SK-N-SH (cell line): ENCODE measurements at regions not wholly inside any gene's neighbourhood (a gene's known extent, or its start where the extent isn't known, plus 50 kb on each side); places are given as distances from the start of the nearest gene placed in this dataset.

Experiments
- CTCF ChIA-PET: fragments of 300-600, 350-600 bp; formaldehyde crosslinking; extraction: SDS; loops from one replicate; lab custom pipeline; 2021; lab: Yijun Ruan, JAX
- POLR2A ChIA-PET: fragments of 350-600 bp; sonication (Branson Sonifier 250); formaldehyde crosslinking; extraction: SDS; loops from one replicate; lab custom pipeline; 2020; ENCODE audit warnings: antibody characterized with exemption, inconsistent platforms; lab: Yijun Ruan, JAX
- DNase-seq: peaks from one replicate; pipeline ENCODE4 v3.0.0; 2012
- H2AFZ ChIP-seq: fragments of 200-600 bp; sonication (generic); 2 replicates; pipeline ENCODE4 v1.8.1; 2016; ENCODE audit warnings: antibody characterized with exemption, mild to moderate bottlenecking, low read depth
- H3F3A ChIP-seq: fragments of 200-600 bp; sonication (generic); replicated peaks from 2 replicates; pipeline ENCODE3; 2016; ENCODE audit warnings: antibody characterized with exemption, mild to moderate bottlenecking; ENCODE audit not compliant: insufficient read depth
- H3K27ac ChIP-seq, 2 experiments: fragments of 200-500 bp in 1 of 2; fragments of 200-600 bp in 1 of 2; sonication (Bioruptor generic) in 1 of 2; sonication (generic), shearing (Covaris generic) in 1 of 2; 2 replicates each; pipeline versions ENCODE4 v1.5.1 to v1.6.1; 2014 to 2016; ENCODE audit warnings: low read depth in 2 of 2, inconsistent platforms in 1 of 2, low read length in 1 of 2, mild to moderate bottlenecking in 1 of 2, mixed read lengths in 1 of 2
- H3K27me3 ChIP-seq: fragments of 200-600 bp; sonication (generic), shearing (Covaris generic); 2 replicates; pipeline ENCODE4 v1.6.1; 2016; ENCODE audit warnings: mixed run types; ENCODE audit not compliant: insufficient read depth
- H3K36me3 ChIP-seq, 2 experiments: fragments of 200-500 bp in 1 of 2; fragments of 200-600 bp in 1 of 2; sonication (Bioruptor generic) in 1 of 2; sonication (generic) in 1 of 2; replicated peaks in 1 of 2; 2 replicates each; pipeline versions ENCODE3 to v1.5.1; 2014 to 2016; ENCODE audit warnings: low read length in 1 of 2, mild to moderate bottlenecking in 1 of 2; ENCODE audit not compliant: insufficient read depth in 2 of 2, control insufficient read depth in 1 of 2
- H3K4me1 ChIP-seq, 2 experiments: fragments of 200-500 bp in 1 of 2; fragments of 200-600 bp in 1 of 2; sonication (Bioruptor generic) in 1 of 2; sonication (generic), shearing (Covaris generic) in 1 of 2; 2 replicates each; pipeline versions ENCODE4 v1.5.1 to v1.6.1; 2014 to 2016; ENCODE audit warnings: low read depth in 1 of 2, low read length in 1 of 2, mixed run types in 1 of 2; ENCODE audit not compliant: insufficient read depth in 2 of 2, control insufficient read depth in 1 of 2
- H3K4me2 ChIP-seq: fragments of 200-600 bp; sonication (generic), shearing (Covaris generic); 2 replicates; pipeline ENCODE4 v1.6.1; 2017; ENCODE audit warnings: mixed run types
- H3K4me3 ChIP-seq, 2 experiments: fragments of 200-500 bp in 1 of 2; fragments of 200-600 bp in 1 of 2; sonication (Bioruptor generic) in 1 of 2; sonication (generic), shearing (Covaris generic) in 1 of 2; 2 replicates each; pipeline versions ENCODE4 v1.5.1 to v1.8.1; 2014 to 2016; ENCODE audit warnings: low read depth in 2 of 2, inconsistent platforms in 1 of 2, low read length in 1 of 2, mild to moderate bottlenecking in 1 of 2, mixed read lengths in 1 of 2, moderate library complexity in 1 of 2
- H3K79me2 ChIP-seq: fragments of 200-600 bp; sonication (generic); 2 replicates; pipeline ENCODE4 v1.8.1; 2017; ENCODE audit warnings: mild to moderate bottlenecking; ENCODE audit not compliant: insufficient read depth
- H3K9ac ChIP-seq: fragments of 200-600 bp; sonication (generic); 2 replicates; pipeline ENCODE4 v1.6.1; 2017; ENCODE audit warnings: mixed run types
- H3K9me2 ChIP-seq: fragments of 200-600 bp; sonication (generic); 2 replicates; pipeline ENCODE4 v1.6.1; 2017; ENCODE audit warnings: mixed run types
- H3K9me3 ChIP-seq: fragments of 200-600 bp; sonication (generic); 2 replicates; pipeline ENCODE4 v1.6.1; 2017; ENCODE audit warnings: mixed run types, mild to moderate bottlenecking, moderate library complexity
- H4K20me1 ChIP-seq: fragments of 200-600 bp; sonication (generic); 2 replicates; pipeline ENCODE4 v1.6.1; 2017; ENCODE audit warnings: mild to moderate bottlenecking, mixed run types; ENCODE audit not compliant: insufficient read depth
- CHD2 ChIP-seq: fragments of 150-350 bp; IDR thresholded peaks from 2 replicates; pipeline ENCODE4 v1.6.1; 2018; ENCODE audit warnings: low read length; ENCODE audit not compliant: partially characterized antibody
- ELF1 ChIP-seq: IDR thresholded peaks from 2 replicates; pipeline ENCODE4 v1.4.0; 2012
- EZH2phosphoT487 ChIP-seq: fragments of 200-600 bp; sonication (generic); IDR thresholded peaks from 2 replicates; pipeline ENCODE4 v1.6.1; 2017; ENCODE audit warnings: low read depth, mixed run types, mild to moderate bottlenecking, antibody characterized with exemption, moderate library complexity, borderline replicate concordance
- FOSL2 ChIP-seq: IDR thresholded peaks from 2 replicates; pipeline ENCODE4 v1.4.0; 2012; ENCODE audit warnings: low read depth, mild to moderate bottlenecking, moderate library complexity, borderline replicate concordance
- FOXJ3 ChIP-seq: sonication (generic); formaldehyde crosslinking; IDR thresholded peaks from 2 replicates; pipeline ENCODE4 v1.5.1; 2020; ENCODE audit warnings: mild to moderate bottlenecking, missing genetic modification reagents
- FOXM1 ChIP-seq: IDR thresholded peaks from 2 replicates; pipeline ENCODE4 v1.4.0; 2012; ENCODE audit warnings: low read depth, mild to moderate bottlenecking
- GABPA ChIP-seq: IDR thresholded peaks from 2 replicates; pipeline ENCODE4 v1.4.0; 2012; ENCODE audit warnings: low read depth, mild to moderate bottlenecking
- JUND ChIP-seq: IDR thresholded peaks from 2 replicates; pipeline ENCODE4 v1.4.0; 2012
- MAX ChIP-seq: IDR thresholded peaks from 2 replicates; pipeline ENCODE4 v1.4.0; 2012; ENCODE audit warnings: low read depth
- PBX3 ChIP-seq: IDR thresholded peaks from 2 replicates; pipeline ENCODE4; 2012
- RAD21 ChIP-seq: IDR thresholded peaks from 2 replicates; pipeline ENCODE4 v1.6.1; 2012; ENCODE audit warnings: mild to moderate bottlenecking, low read length
- RCOR1 ChIP-seq: fragments of 150-350 bp; IDR thresholded peaks from 2 replicates; pipeline ENCODE4 v1.6.1; 2017; ENCODE audit warnings: antibody characterized with exemption, low read length
- RXRA ChIP-seq: IDR thresholded peaks from 2 replicates; pipeline ENCODE4 v1.4.0; 2012; ENCODE audit warnings: low read depth, mild to moderate bottlenecking, borderline replicate concordance
- USF2 ChIP-seq: fragments of 150-350 bp; IDR thresholded peaks from 2 replicates; pipeline ENCODE4 v1.6.1; 2017; ENCODE audit warnings: antibody characterized with exemption, low read length, low read depth, borderline replicate concordance
- WGBS: methylation state at CpG from one replicate; pipeline ENCODE4 v1.1.6; 2017; ENCODE audit warnings: low lambda C conversion rate; 5-methylcytosine and 5-hydroxymethylcytosine counted together
- TF ChIP-seq, protein P1 (sequence below): IDR thresholded peaks from 2 replicates; pipeline ENCODE4 v1.4.0; 2012; ENCODE audit warnings: low read depth, borderline replicate concordance
- TF ChIP-seq, protein P2 (sequence below): IDR thresholded peaks from 2 replicates; pipeline ENCODE4 v1.6.1; 2012; ENCODE audit warnings: mild to moderate bottlenecking, low read depth, low read length, moderate library complexity

DNA sequence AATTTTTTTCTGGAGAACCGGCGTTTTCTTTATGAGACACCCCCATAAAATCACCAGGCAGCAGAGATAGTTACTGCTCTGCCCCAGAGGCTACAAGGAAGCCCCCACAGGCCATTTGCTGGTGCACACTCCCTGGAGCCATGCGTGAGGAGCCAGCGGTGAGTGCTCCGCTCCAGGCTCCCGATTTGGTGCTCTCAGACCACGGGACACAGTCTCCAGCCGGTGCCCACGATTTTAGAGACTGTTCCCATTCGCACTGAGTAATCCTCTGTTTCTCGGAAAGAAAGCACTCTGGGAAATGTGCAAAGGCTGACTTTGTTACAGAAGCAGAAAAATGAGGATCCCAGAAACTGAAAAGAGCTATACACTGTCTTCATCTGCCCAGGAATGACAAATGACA is 104.9 kb downstream of the RNASET2 start:
- 78% methylated on average over 11 of the region's 11 CpGs for WGBS
- no peak overlapping the region for H3K27ac ChIP-seq
- no peak overlapping the region for H2AFZ ChIP-seq
- ChIA-PET POLR2A (no interaction called here), CTCF (interaction anchor here (1.0 to 1.1 kb wide), 2 partner anchors 11 to 16 kb away, joined by 3 to 4 read pairs; no protein-coding TSS in a partner anchor)
- DNase-seq: no peak
- H3K9me2 ChIP-seq: no peaks in the 10 kb centered on the region
- H3K36me3 ChIP-seq: no peaks in the 10 kb centered on the region
- no peak overlapping the region for H3K4me2 ChIP-seq
- H3K4me1 ChIP-seq: peaks cover 0 to 4% of the 10 kb centered on the region in 2 experiments; a peak in 1 of 4 replicates
- no peak overlapping the region for H3K9ac ChIP-seq
- no peaks in the 10 kb centered on the region for H3K9me3 ChIP-seq
- H3K27me3 ChIP-seq: no peaks in the 10 kb centered on the region
- TF ChIP-seq, protein P1, sequence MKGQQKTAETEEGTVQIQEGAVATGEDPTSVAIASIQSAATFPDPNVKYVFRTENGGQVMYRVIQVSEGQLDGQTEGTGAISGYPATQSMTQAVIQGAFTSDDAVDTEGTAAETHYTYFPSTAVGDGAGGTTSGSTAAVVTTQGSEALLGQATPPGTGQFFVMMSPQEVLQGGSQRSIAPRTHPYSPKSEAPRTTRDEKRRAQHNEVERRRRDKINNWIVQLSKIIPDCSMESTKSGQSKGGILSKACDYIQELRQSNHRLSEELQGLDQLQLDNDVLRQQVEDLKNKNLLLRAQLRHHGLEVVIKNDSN: no peak
- TF ChIP-seq RXRA (no peak), FOSL2 (no peak)
- H3K79me2 ChIP-seq: no peaks in the 10 kb centered on the region
- H3F3A ChIP-seq: no peaks in the 10 kb centered on the region
- no peak overlapping the region for H3K4me3 ChIP-seq
- H4K20me1 ChIP-seq: no peaks in the 10 kb centered on the region

- Histone ChIP-seq H3K4me3 (no peak overlapping the region), H3K9me3 (no peaks in the 10 kb centered on the region), H3K27ac (no peak overlapping the region), H3K9ac (no peak overlapping the region), H3K9me2 (no peaks in the 10 kb centered on the region), H3K79me2 (no peaks in the 10 kb centered on the region), H3F3A (no peaks in the 10 kb centered on the region), H3K36me3 (no peaks in the 10 kb centered on the region), H3K4me1 (peaks cover 0 to 4% of the 10 kb centered on the region in 2 experiments; a peak in 1 of 4 replicates), H3K27me3 (no peaks in the 10 kb centered on the region), H2AFZ (no peak overlapping the region), H4K20me1 (no peaks in the 10 kb centered on the region), H3K4me2 (no peak overlapping the region)
- CTCF ChIA-PET: no interaction called here
- no peak for TF ChIP-seq FOXJ3
- TF ChIP-seq USF2: no peak
- TF ChIP-seq RAD21: no peak
- TF ChIP-seq MAX: no peak
- TF ChIP-seq FOSL2: no peak
- TF ChIP-seq CHD2: no peak
- TF ChIP-seq, protein P2, sequence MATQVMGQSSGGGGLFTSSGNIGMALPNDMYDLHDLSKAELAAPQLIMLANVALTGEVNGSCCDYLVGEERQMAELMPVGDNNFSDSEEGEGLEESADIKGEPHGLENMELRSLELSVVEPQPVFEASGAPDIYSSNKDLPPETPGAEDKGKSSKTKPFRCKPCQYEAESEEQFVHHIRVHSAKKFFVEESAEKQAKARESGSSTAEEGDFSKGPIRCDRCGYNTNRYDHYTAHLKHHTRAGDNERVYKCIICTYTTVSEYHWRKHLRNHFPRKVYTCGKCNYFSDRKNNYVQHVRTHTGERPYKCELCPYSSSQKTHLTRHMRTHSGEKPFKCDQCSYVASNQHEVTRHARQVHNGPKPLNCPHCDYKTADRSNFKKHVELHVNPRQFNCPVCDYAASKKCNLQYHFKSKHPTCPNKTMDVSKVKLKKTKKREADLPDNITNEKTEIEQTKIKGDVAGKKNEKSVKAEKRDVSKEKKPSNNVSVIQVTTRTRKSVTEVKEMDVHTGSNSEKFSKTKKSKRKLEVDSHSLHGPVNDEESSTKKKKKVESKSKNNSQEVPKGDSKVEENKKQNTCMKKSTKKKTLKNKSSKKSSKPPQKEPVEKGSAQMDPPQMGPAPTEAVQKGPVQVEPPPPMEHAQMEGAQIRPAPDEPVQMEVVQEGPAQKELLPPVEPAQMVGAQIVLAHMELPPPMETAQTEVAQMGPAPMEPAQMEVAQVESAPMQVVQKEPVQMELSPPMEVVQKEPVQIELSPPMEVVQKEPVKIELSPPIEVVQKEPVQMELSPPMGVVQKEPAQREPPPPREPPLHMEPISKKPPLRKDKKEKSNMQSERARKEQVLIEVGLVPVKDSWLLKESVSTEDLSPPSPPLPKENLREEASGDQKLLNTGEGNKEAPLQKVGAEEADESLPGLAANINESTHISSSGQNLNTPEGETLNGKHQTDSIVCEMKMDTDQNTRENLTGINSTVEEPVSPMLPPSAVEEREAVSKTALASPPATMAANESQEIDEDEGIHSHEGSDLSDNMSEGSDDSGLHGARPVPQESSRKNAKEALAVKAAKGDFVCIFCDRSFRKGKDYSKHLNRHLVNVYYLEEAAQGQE: no peak
- TF ChIP-seq PBX3: no peak
- no peak for TF ChIP-seq EZH2phosphoT487
- no peak for TF ChIP-seq FOXM1
- TF ChIP-seq ELF1: no peak
- no peak for TF ChIP-seq GABPA
- TF ChIP-seq RCOR1: no peak
- TF ChIP-seq RXRA: no peak
- no peak for TF ChIP-seq JUND
- POLR2A ChIA-PET: no interaction called here
- DNase-seq: no peak
- 50% methylated on average over 6 of the region's 6 CpGs for WGBS
These were observed 105.7 kb downstream of the RNASET2 start for GRCh38 chr6:166850677-166851076.
